K562 (cell line): ENCODE measurements at regions not wholly inside any gene's neighbourhood (a gene's known extent, or its start where the extent isn't known, plus 50 kb on each side); places are given as distances from the start of the nearest gene placed in this dataset.

Experiments
- ATAC-seq: fragments of 200-7000 bp; cut with Tn5 transposase; 3 replicates; pipeline ENCODE4 v1.9.1; 2020; ENCODE audit warnings: moderate library complexity
- BruUV-seq: library from RNA; stranded (reverse); fragments of 400-500 nt; replicated peaks from 2 replicates; lab custom pipeline; 2021; lab: Mats Ljungman, UMichigan
- CTCF ChIA-PET: fragments of 300-600 bp; formaldehyde crosslinking; extraction: SDS; loops from one replicate; lab custom pipeline; 2021; ENCODE audit warnings: low intra/inter-chr PET ratio; lab: Yijun Ruan, JAX
- POLR2A ChIA-PET: fragments of 300-600, 350-650 bp; sonication (Branson Sonifier 250); formaldehyde crosslinking; extraction: SDS; loops from one replicate; lab custom pipeline; 2021; ENCODE audit warnings: antibody characterized with exemption, inconsistent platforms; lab: Yijun Ruan, JAX
- DNase-seq, 4 experiments: peaks; one replicate each; pipeline versions ENCODE4 v3.0.0 to v3.0.0-alpha.2; 2011 to 2018; ENCODE audit warnings: low spot score in 3 of 4, mixed read lengths in 3 of 4; ENCODE audit errors: extremely low read depth in 1 of 4
- FAIRE-seq: peaks from 2 replicates; lab custom pipeline; 2011; peaks lifted over from hg19 to GRCh38; lab: Jason Lieb, UNC
- H2AFZ ChIP-seq: 2 replicates; pipeline ENCODE4 v1.6.0; 2011; ENCODE audit warnings: low read depth, low read length, control low read depth, inconsistent platforms
- H3K27ac ChIP-seq: fragments of 200-600 bp; 3 replicates; pipeline ENCODE4 v1.8.0; 2011; ENCODE audit warnings: low read depth, mild to moderate bottlenecking, control low read depth, inconsistent platforms, low read length, moderate library complexity, mixed read lengths; ENCODE audit errors: extremely low read depth
- H3K27me3 ChIP-seq, 2 experiments: fragments of 300-600 bp in 1 of 2; 2 replicates in 1 of 2; 3 replicates in 1 of 2; pipeline versions ENCODE4 v1.6.0 to v1.8.0; 2011; ENCODE audit warnings: inconsistent platforms in 2 of 2, low read length in 2 of 2, mild to moderate bottlenecking in 1 of 2, mixed read lengths in 1 of 2, moderate library complexity in 1 of 2; ENCODE audit not compliant: control insufficient read depth in 2 of 2, insufficient read depth in 2 of 2
- H3K36me3 ChIP-seq: fragments of 300-600 bp; 3 replicates; pipeline ENCODE4 v1.8.0; 2011; ENCODE audit warnings: mild to moderate bottlenecking, low read length, inconsistent platforms; ENCODE audit not compliant: control insufficient read depth, insufficient read depth
- H3K4me1 ChIP-seq, 2 experiments: fragments of 200-600 bp in 1 of 2; replicated peaks in 1 of 2; 2 replicates in 1 of 2; 3 replicates in 1 of 2; pipeline versions ENCODE4 v1.5.1 to v1.8.0; 2011; ENCODE audit warnings: inconsistent platforms in 2 of 2, low read length in 2 of 2, mild to moderate bottlenecking in 1 of 2, mixed read lengths in 1 of 2, moderate library complexity in 1 of 2; ENCODE audit not compliant: control insufficient read depth in 2 of 2, insufficient read depth in 2 of 2
- H3K4me2 ChIP-seq: 2 replicates; pipeline ENCODE4 v1.6.1; 2011; ENCODE audit warnings: low read length, control low read depth, inconsistent platforms, mixed read lengths; ENCODE audit not compliant: insufficient read depth
- H3K4me3 ChIP-seq: fragments of 200-600 bp; sonication (generic), shearing (Covaris generic); 2 replicates; pipeline ENCODE4 v1.5.1; 2016; ENCODE audit warnings: control low read depth, inconsistent platforms
- H3K79me2 ChIP-seq: fragments of 200-600 bp; 3 replicates; pipeline ENCODE4 v1.8.0; 2011; ENCODE audit warnings: low read length, inconsistent platforms; ENCODE audit not compliant: control insufficient read depth, insufficient read depth
- H3K9ac ChIP-seq, 2 experiments: 2 replicates each; pipeline versions ENCODE4 v1.6.0 to v1.6.1; 2011; ENCODE audit warnings: low read depth in 2 of 2, low read length in 2 of 2, control low read depth in 1 of 2, inconsistent platforms in 1 of 2, mild to moderate bottlenecking in 1 of 2, mixed read lengths in 1 of 2; ENCODE audit not compliant: insufficient read depth in 1 of 2
- H3K9me1 ChIP-seq: one replicate; pipeline ENCODE4 v1.6.0; 2011; ENCODE audit warnings: inconsistent platforms, mild to moderate bottlenecking, low read length, moderate library complexity; ENCODE audit not compliant: control insufficient read depth, insufficient read depth
- H3K9me3 ChIP-seq: replicated peaks from 2 replicates; pipeline ENCODE4 v1.5.1; 2011; ENCODE audit warnings: low read depth, low read length, inconsistent platforms; ENCODE audit not compliant: control insufficient read depth, insufficient read depth
- H4K20me1 ChIP-seq: replicated peaks from 2 replicates; pipeline ENCODE4 v1.6.1; 2011; ENCODE audit warnings: low read length, inconsistent platforms, mixed read lengths; ENCODE audit not compliant: control insufficient read depth, insufficient read depth
- ARHGAP35 ChIP-seq: fragments of 450-650 bp; IDR thresholded peaks from 2 replicates; pipeline ENCODE4 v1.6.1; 2018; ENCODE audit not compliant: partially characterized antibody
- BCL6 ChIP-seq: fragments of 250-450 bp; sonication (Bioruptor Pico); IDR thresholded peaks from 2 replicates; pipeline ENCODE4 v1.4.0; 2020
- BHLHE40 ChIP-seq: IDR thresholded peaks from 2 replicates; pipeline ENCODE4 v1.6.1; 2011; ENCODE audit warnings: low read length, improper control_type of control experiment
- ETS1 ChIP-seq: conservative IDR thresholded peaks from 2 replicates; pipeline ENCODE4 v1.6.1; 2011; ENCODE audit warnings: low read depth, mild to moderate bottlenecking, low read length; ENCODE audit not compliant: control insufficient read depth
- ILF3 ChIP-seq: fragments of 450-650 bp; IDR thresholded peaks from 2 replicates; pipeline ENCODE4 v1.6.1; 2018; ENCODE audit warnings: antibody characterized with exemption, mild to moderate bottlenecking, moderate library complexity, borderline replicate concordance
- PKNOX1 ChIP-seq: fragments of 450-650 bp; IDR thresholded peaks from 2 replicates; pipeline ENCODE4 v1.6.1; 2016
- ZC3H11A ChIP-seq: IDR thresholded peaks from 2 replicates; pipeline ENCODE4 v1.6.1; 2012; ENCODE audit warnings: low read depth, low read length, improper control_type of control experiment
- ZHX1 ChIP-seq: fragments of 150-350 bp; conservative IDR thresholded peaks from 2 replicates; pipeline ENCODE4 v1.6.1; 2014; ENCODE audit warnings: low read length
- ZNF133 ChIP-seq: fragments of 250-450 bp; sonication (Bioruptor Pico); IDR thresholded peaks from 2 replicates; pipeline ENCODE4 v1.4.0; 2020; ENCODE audit warnings: mild to moderate bottlenecking
- ZNF668 ChIP-seq: fragments of 250-450 bp; sonication (Bioruptor Pico); IDR thresholded peaks from 2 replicates; pipeline ENCODE4 v1.8.0; 2022; ENCODE audit warnings: mild to moderate bottlenecking, inconsistent platforms
- WGBS: fragments of 100-300 bp; shearing (Covaris generic); methylation state at CpG from one replicate; pipeline ENCODE4 v1.1.6; 2016; ENCODE audit warnings: low coverage, mixed read lengths; ENCODE audit not compliant: insufficient coverage; ENCODE audit errors: missing lambda C conversion rate; 5-methylcytosine and 5-hydroxymethylcytosine counted together
- in situ Hi-C: fragments of 300-500 bp; cut with MboI; formaldehyde crosslinking; loops from 4 replicates; pipeline ENCODE4 v1.15.0; 2018; ENCODE audit warnings: inconsistent platforms, mixed read lengths
- intact Hi-C: fragments of 100-400 bp; cut with micrococcal nuclease; formaldehyde crosslinking; loops from 2 replicates; pipeline ENCODE4 v1.14.2; 2022

GRCh38 chr2:41622301-41622700, 425.5 kb upstream of the PKDCC start:
- intact Hi-C loops = no loop called here
- no peaks in the 10 kb centered on the region for H3K79me2 ChIP-seq
- no peaks in the 10 kb centered on the region for H3K9me3 ChIP-seq
- in situ Hi-C loops = no loop called here
- WGBS = 1% methylated on average over 5 of the region's 5 CpGs
- FAIRE-seq (no peak), DNase-seq (no peak), ATAC-seq (no peak)
- no peak overlapping the region for H3K4me3 ChIP-seq
- no peaks in the 10 kb centered on the region for H3K9me1 ChIP-seq
- POLR2A ChIA-PET = no interaction called here
- H3K4me2 ChIP-seq = no peak overlapping the region
- no TSS peak for BruUV-seq
- no peaks in the 10 kb centered on the region for H4K20me1 ChIP-seq
- no peaks in the 10 kb centered on the region for H3K27me3 ChIP-seq
- TF ChIP-seq ILF3 (no peak), ETS1 (no peak), ZC3H11A (no peak), PKNOX1 (no peak), ZHX1 (no peak), ZNF133 (no peak), ZNF668 (CRISPR knock-in tag) (no peak), ARHGAP35 (no peak), BCL6 (CRISPR knock-in tag) (no peak), BHLHE40 (no peak)
- no peak overlapping the region for H3K9ac ChIP-seq
- CTCF ChIA-PET = no interaction called here
- no peaks in the 10 kb centered on the region for H3K4me1 ChIP-seq
- no peak overlapping the region for H3K27ac ChIP-seq
- H2AFZ ChIP-seq = no peak overlapping the region
- no peaks in the 10 kb centered on the region for H3K36me3 ChIP-seq
